Tibial artery (tissue), 4 donors: ENCODE measurements at regions not wholly inside any gene's neighbourhood (a gene's known extent, or its start where the extent isn't known, plus 50 kb on each side); places are given as distances from the start of the nearest gene placed in this dataset.

Experiments
- DNase-seq, 2 donors: peaks; one replicate each; pipeline ENCODE4 v3.0.0-alpha.2; 2019
- H3K27ac ChIP-seq, 2 donors: fragments of 200-600 bp; sonication (generic) in 1 of 2; 1 replicate in 1 of 2; 2 replicates in 1 of 2; pipeline ENCODE4 v1.5.1; 2018 to 2019; ENCODE audit warnings: mild to moderate bottlenecking in 1 of 2
- H3K27me3 ChIP-seq, 2 donors: fragments of 200-600 bp; sonication (generic) in 1 of 2; one replicate each; pipeline versions ENCODE4 v1.5.1 to v1.6.0; 2016 to 2019
- H3K36me3 ChIP-seq, 3 donors: fragments of 200-600 bp; sonication (generic) in 2 of 3; one replicate each; pipeline ENCODE4 v1.5.1; 2016 to 2019; ENCODE audit warnings: mild to moderate bottlenecking in 2 of 3
- H3K4me1 ChIP-seq, 4 donors: fragments of 200-600 bp; sonication (generic) in 2 of 4; 1 replicate in 3 of 4; 2 replicates in 1 of 4; pipeline ENCODE4 v1.5.1; 2016 to 2019
- H3K4me3 ChIP-seq, 2 donors: fragments of 200-600 bp; sonication (generic) in 1 of 2; 1 replicate in 1 of 2; 2 replicates in 1 of 2; pipeline ENCODE4 v1.5.1; 2018 to 2019; ENCODE audit warnings: mild to moderate bottlenecking in 2 of 2
- H3K9me3 ChIP-seq, 3 donors: fragments of 200-600 bp; sonication (generic) in 1 of 3; one replicate each; pipeline ENCODE4 v1.5.1; 2016 to 2019
- CTCF ChIP-seq, 2 experiments: fragments of 200-600 bp in 1 of 2; fragments of 450-650 bp in 1 of 2; IDR thresholded peaks; one replicate each; pipeline ENCODE4 v1.5.1; 2017 to 2019; ENCODE audit warnings: antibody characterized with exemption in 2 of 2, mild to moderate bottlenecking in 1 of 2, moderate library complexity in 1 of 2
- intact Hi-C: fragments of 100-400 bp; cut with DNase I; formaldehyde crosslinking; loops from one replicate; pipeline ENCODE4 v1.15.0; 2023; ENCODE audit warnings: low total_unique reads

- intact Hi-C loops = no loop called here
- no peak for DNase-seq
- H3K4me3 ChIP-seq = no peak overlapping the region
These were observed 84.4 kb upstream of the SPATA13 start for GRCh38 chr13:24076109-24076508.

GRCh38 chr13:24076636-24077035 lies 83.9 kb upstream of the SPATA13 start:
- peaks cover 0 to 26% (median 3%) of the 10 kb centered on the region in 4 donors for H3K4me1 ChIP-seq
- DNase-seq = no peak

More at GRCh38 chr13:24076109-24076508, 84.4 kb upstream of the SPATA13 start:
- no peaks in the 10 kb centered on the region for H3K9me3 ChIP-seq
- peaks cover 0 to 30% (median 3%) of the 10 kb centered on the region in 4 donors for H3K4me1 ChIP-seq
- H3K36me3 ChIP-seq = no peaks in the 10 kb centered on the region
- H3K27me3 ChIP-seq = no peaks in the 10 kb centered on the region
- no peak for TF ChIP-seq CTCF (IDR thresholded peaks at IDR 0.05)
- peak overlapping the region in 1 of 2 donors; percentile 56 for H3K27ac ChIP-seq

GRCh38 chr13:24080134-24080533 lies 80.4 kb upstream of the SPATA13 start:
- Histone ChIP-seq H3K36me3 (no peaks in the 10 kb centered on the region), H3K4me1 (peaks cover 0 to 11% (median 0%) of the 10 kb centered on the region in 4 donors), H3K4me3 (no peak overlapping the region), H3K9me3 (no peaks in the 10 kb centered on the region), H3K27me3 (no peaks in the 10 kb centered on the region), H3K27ac (no peak overlapping the region)
- intact Hi-C loops = no loop called here
- no peak for DNase-seq
- no peak for TF ChIP-seq CTCF (IDR thresholded peaks at IDR 0.05)

More at GRCh38 chr13:24076636-24077035, 83.9 kb upstream of the SPATA13 start:
- no peaks in the 10 kb centered on the region for H3K9me3 ChIP-seq
- no peak overlapping the region for H3K4me3 ChIP-seq
- intact Hi-C loops = no loop called here
- no peaks in the 10 kb centered on the region for H3K27me3 ChIP-seq
- H3K36me3 ChIP-seq = no peaks in the 10 kb centered on the region
- TF ChIP-seq CTCF (IDR thresholded peaks at IDR 0.05) = no peak
- no peak overlapping the region for H3K27ac ChIP-seq

- no peaks in the 10 kb centered on the region for H3K9me3 ChIP-seq
- DNase-seq = no peak
- no peaks in the 10 kb centered on the region for H3K4me1 ChIP-seq
- no peaks in the 10 kb centered on the region for H3K36me3 ChIP-seq
- no peak overlapping the region for H3K27ac ChIP-seq
- intact Hi-C loops = no loop called here
- H3K27me3 ChIP-seq = no peaks in the 10 kb centered on the region
- no peak overlapping the region for H3K4me3 ChIP-seq
- TF ChIP-seq CTCF (IDR thresholded peaks at IDR 0.05) = no peak
These were observed 79.1 kb upstream of the SPATA13 start for GRCh38 chr13:24081387-24081786.

- no peak for TF ChIP-seq CTCF (IDR thresholded peaks at IDR 0.05)
- no peaks in the 10 kb centered on the region for H3K36me3 ChIP-seq
- peaks cover 0 to 4% (median 0%) of the 10 kb centered on the region in 4 donors for H3K4me1 ChIP-seq
- intact Hi-C loops = no loop called here
- H3K27ac ChIP-seq = no peak overlapping the region
- DNase-seq = no peak
- no peaks in the 10 kb centered on the region for H3K9me3 ChIP-seq
- no peak overlapping the region for H3K4me3 ChIP-seq
- H3K27me3 ChIP-seq = no peaks in the 10 kb centered on the region
These were observed 77.4 kb upstream of the SPATA13 start for GRCh38 chr13:24083141-24083540.
